ENCODE measurements at regions not wholly inside any gene's neighbourhood (a gene's known extent, or its start where the extent isn't known, plus 50 kb on each side); places are given as distances from the start of the nearest gene placed in this dataset.

GRCh38 chr5:56350597-56351170, 117.6 kb upstream of the ANKRD55 start (continued):
- TF ChIP-seq ZKSCAN8 (CRISPR knock-in tag; IDR thresholded peaks at IDR 0.05; ENCODE audit: borderline replicate concordance) (no peak), HINFP (CRISPR knock-in tag; IDR thresholded peaks at IDR 0.05; ENCODE audit: low read depth) (no peak), NR2F6 (IDR thresholded peaks at IDR 0.05) (peak; percentile 74), NR2F6 (CRISPR knock-in tag; IDR thresholded peaks at IDR 0.05) (peak; percentile 60), GMEB1 (CRISPR knock-in tag; IDR thresholded peaks at IDR 0.05; ENCODE audit: borderline replicate concordance) (peak; percentile 35; the same call in 1 of the 2 replicates), TBX3 (IDR thresholded peaks at IDR 0.05; ENCODE audit: borderline replicate concordance) (no peak), PAXIP1 (CRISPR knock-in tag; conservative IDR thresholded peaks at IDR 0.05) (peak; percentile 57; the same call in 1 of the 2 replicates), THAP7 (CRISPR knock-in tag; IDR thresholded peaks at IDR 0.05) (no peak), CREM (IDR thresholded peaks at IDR 0.05) (peak; percentile 72), CREM (CRISPR knock-in tag; IDR thresholded peaks at IDR 0.05) (no peak), ESRRA (CRISPR knock-in tag; IDR thresholded peaks at IDR 0.05; ENCODE audit: low read depth) (no peak), KLF16 (CRISPR knock-in tag; IDR thresholded peaks at IDR 0.05) (no peak), TEAD3 (CRISPR knock-in tag; optimal IDR thresholded peaks at IDR 0.05; ENCODE audit: borderline replicate concordance) (peak; percentile 76), RNF219 (CRISPR knock-in tag; IDR thresholded peaks at IDR 0.05) (no peak), ZIK1 (CRISPR knock-in tag; IDR thresholded peaks at IDR 0.05; ENCODE audit: borderline replicate concordance, low read depth) (no peak), SRF (IDR thresholded peaks at IDR 0.05; ENCODE audit: low read depth, low read length) (no peak), DR1 (CRISPR knock-in tag; IDR thresholded peaks at IDR 0.05) (no peak), PPARG (CRISPR knock-in tag; conservative IDR thresholded peaks at IDR 0.05) (peak; percentile 66; the same call in 1 of the 2 replicates), GABPA (IDR thresholded peaks at IDR 0.05; ENCODE audit: low read depth, low read length) (no peak), GABPA (CRISPR knock-in tag; IDR thresholded peaks at IDR 0.05; ENCODE audit: low read depth) (peak; percentile 37; the same call in 1 of the 2 replicates), HNF4G (IDR thresholded peaks at IDR 0.05; ENCODE audit: borderline replicate concordance, low read depth, low read length) (peak; percentile 20; the same call in 1 of the 2 replicates), HNF4G (CRISPR knock-in tag; IDR thresholded peaks at IDR 0.05; ENCODE audit: borderline replicate concordance, low read depth) (peak; percentile 30; the same call in 1 of the 2 replicates)

Data from HepG2 (cell line).